OCI-LY3 (cell line): ENCODE measurements at regions not wholly inside any gene's neighbourhood (a gene's known extent, or its start where the extent isn't known, plus 50 kb on each side); places are given as distances from the start of the nearest gene placed in this dataset.

Experiments
- EZH2phosphoT487 ChIP-seq: fragments of 200-600 bp; shearing (Covaris generic); IDR thresholded peaks from 2 replicates; pipeline ENCODE4 v1.6.1; 2018; ENCODE audit warnings: antibody characterized with exemption, mixed run types, low read depth
- TF ChIP-seq, protein P1 (sequence below): fragments of 200-600, 300-600 bp; sonication (generic); IDR thresholded peaks from 2 replicates; pipeline ENCODE4 v1.5.1; 2014; ENCODE audit warnings: antibody characterized with exemption, low read length, low read depth

DNA sequence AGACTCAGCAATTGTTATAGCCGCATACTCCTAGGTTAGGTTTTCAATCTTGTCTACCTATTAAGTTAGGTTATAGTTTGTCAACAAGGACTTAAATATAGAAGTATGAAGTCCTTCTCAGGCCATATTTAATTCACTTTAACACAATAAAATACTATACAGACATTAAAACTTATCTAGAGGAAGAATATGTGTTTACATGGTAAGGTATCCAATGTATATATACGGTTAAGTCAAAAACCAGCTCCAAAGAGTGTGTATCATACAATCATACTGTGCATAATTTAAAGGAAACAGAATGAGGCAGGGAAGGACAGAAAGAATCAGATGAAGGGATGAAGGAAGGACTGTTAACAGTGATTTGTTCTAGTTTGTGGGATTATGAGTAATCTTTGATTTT lies 79.5 kb upstream of the LANCL2 start:
- TF ChIP-seq, protein P1, sequence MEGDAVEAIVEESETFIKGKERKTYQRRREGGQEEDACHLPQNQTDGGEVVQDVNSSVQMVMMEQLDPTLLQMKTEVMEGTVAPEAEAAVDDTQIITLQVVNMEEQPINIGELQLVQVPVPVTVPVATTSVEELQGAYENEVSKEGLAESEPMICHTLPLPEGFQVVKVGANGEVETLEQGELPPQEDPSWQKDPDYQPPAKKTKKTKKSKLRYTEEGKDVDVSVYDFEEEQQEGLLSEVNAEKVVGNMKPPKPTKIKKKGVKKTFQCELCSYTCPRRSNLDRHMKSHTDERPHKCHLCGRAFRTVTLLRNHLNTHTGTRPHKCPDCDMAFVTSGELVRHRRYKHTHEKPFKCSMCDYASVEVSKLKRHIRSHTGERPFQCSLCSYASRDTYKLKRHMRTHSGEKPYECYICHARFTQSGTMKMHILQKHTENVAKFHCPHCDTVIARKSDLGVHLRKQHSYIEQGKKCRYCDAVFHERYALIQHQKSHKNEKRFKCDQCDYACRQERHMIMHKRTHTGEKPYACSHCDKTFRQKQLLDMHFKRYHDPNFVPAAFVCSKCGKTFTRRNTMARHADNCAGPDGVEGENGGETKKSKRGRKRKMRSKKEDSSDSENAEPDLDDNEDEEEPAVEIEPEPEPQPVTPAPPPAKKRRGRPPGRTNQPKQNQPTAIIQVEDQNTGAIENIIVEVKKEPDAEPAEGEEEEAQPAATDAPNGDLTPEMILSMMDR = no peak
- no peak for TF ChIP-seq EZH2phosphoT487
